GM13976 (cell line): ENCODE measurements at regions not wholly inside any gene's neighbourhood (a gene's known extent, or its start where the extent isn't known, plus 50 kb on each side); places are given as distances from the start of the nearest gene placed in this dataset.

Experiments used
- DNase-seq: peaks from one replicate; pipeline ENCODE4 v3.0.0; 2012; ENCODE audit warnings: low spot score
- CTCF ChIP-seq: IDR thresholded peaks from 2 replicates; pipeline ENCODE4 v1.5.1; 2012; ENCODE audit warnings: borderline replicate concordance, mild to moderate bottlenecking; ENCODE audit not compliant: insufficient read depth; ENCODE audit errors: extremely low read depth, missing control alignments, control extremely low read depth
- in situ Hi-C: fragments of 300-500 bp; cut with MboI; formaldehyde crosslinking; loops from one replicate; pipeline ENCODE4 v1.12.0; 2022; ENCODE audit warnings: low sequenced_read_pairs, mixed read lengths, inconsistent platforms; ENCODE audit not compliant: unreplicated experiment

DNA sequence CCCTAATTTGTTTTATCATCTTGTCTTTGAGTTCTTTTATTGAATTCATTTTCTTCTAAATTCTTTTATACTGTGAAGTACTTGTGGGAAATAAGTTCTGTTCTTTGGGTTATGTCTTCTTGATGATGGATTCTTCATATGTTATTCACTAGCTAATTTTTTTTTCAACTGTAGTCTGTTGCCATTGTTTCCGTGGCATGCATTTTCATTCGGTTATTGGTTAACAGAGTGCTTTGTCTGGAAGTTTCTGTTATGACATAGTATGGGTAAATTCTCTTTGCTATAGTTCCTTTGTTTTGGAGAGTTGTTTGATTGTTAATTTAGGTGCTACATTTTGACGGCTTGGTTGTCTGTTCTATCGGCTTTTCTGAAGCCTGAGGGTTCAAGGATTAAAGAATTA, 184.9 kb upstream of the AADAT start:
- TF ChIP-seq CTCF = no peak
- no peak for DNase-seq
- in situ Hi-C loops = no loop called here

DNA sequence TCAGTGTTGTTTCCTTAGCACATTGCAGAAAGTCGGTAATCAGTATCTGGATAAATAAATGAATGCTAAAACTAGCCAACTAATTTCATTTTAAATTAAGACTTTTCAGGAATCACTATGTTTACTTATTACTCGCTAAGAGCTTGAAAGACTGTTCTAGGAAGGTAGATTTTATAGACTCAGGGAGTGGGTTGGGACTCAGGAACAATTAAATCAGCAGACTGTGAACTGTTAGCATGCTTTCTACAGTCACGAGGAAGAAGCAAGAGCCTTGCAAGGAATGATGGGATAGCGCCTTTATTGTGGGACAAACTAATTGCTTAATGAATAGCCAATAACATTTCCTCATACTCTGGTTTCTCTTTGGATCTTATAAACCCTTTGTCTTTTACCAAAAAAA, 183.2 kb upstream of the AADAT start:
- in situ Hi-C loops = no loop called here
- TF ChIP-seq CTCF = no peak
- no peak for DNase-seq

- TF ChIP-seq CTCF = no peak
- in situ Hi-C loops = no loop called here
- DNase-seq = no peak
These were observed 182.0 kb upstream of the AADAT start for GRCh38 chr4:170271723-170272122.

- no peak for TF ChIP-seq CTCF
- in situ Hi-C loops = no loop called here
- no peak for DNase-seq
These were observed 180.9 kb upstream of the AADAT start for GRCh38 chr4:170270628-170271027.

DNA sequence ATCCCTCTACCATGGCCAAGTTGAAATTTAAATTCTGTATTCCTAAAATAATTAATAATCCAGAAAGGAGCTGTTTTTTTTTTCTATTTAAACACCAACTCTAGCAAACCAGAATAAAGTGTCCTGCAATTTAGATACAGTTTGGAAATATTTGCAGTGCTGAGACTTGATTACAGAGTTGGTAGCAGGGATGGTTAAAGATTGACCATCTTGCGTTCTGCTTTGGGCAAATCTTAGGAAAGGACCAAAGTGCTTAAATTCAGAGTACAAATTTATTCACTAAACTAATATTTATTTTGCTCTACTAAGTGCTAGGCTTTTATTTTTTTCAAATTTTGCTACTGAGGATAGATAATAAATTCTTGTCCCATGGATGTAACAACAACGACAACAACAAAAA, 180.2 kb upstream of the AADAT start:
- in situ Hi-C loops = no loop called here
- no peak for DNase-seq
- no peak for TF ChIP-seq CTCF

GRCh38 chr4:170259631-170260153, 169.9 kb upstream of the AADAT start:
- peak; percentile 84 for TF ChIP-seq CTCF
- in situ Hi-C loops = no loop called here
- peak; percentile 50 for DNase-seq

GRCh38 chr4:170256807-170257206, 167.1 kb upstream of the AADAT start:
- no peak for DNase-seq
- TF ChIP-seq CTCF = no peak
- in situ Hi-C loops = no loop called here
